Body of pancreas (tissue), 4 donors: ENCODE measurements at regions not wholly inside any gene's neighbourhood (a gene's known extent, or its start where the extent isn't known, plus 50 kb on each side); places are given as distances from the start of the nearest gene placed in this dataset.

ENCODE experiments used
- ATAC-seq: fragments of 150-250 bp; one replicate; pipeline ENCODE4 v1.9.1; 2016
- DNase-seq, 4 donors: peaks; one replicate each; pipeline ENCODE4 v3.0.0-alpha.2; 2019
- H3K27ac ChIP-seq, 4 donors: fragments of 200-600 bp; sonication (generic); 1 replicate in 3 of 4; 2 replicates in 1 of 4; pipeline versions ENCODE4 v1.5.1 to v1.6.1; 2016 to 2019; ENCODE audit warnings: mild to moderate bottlenecking in 1 of 4, mixed read lengths in 1 of 4, moderate library complexity in 1 of 4
- H3K27me3 ChIP-seq, 2 donors: fragments of 200-600 bp; sonication (generic); one replicate each; pipeline ENCODE4 v1.6.0; 2016; ENCODE audit warnings: mild to moderate bottlenecking in 1 of 2
- H3K36me3 ChIP-seq, 2 donors: fragments of 200-600 bp; sonication (generic); replicated peaks in 1 of 2; 2 replicates each; pipeline ENCODE4 v1.5.1; 2016; ENCODE audit warnings: low read depth in 2 of 2; ENCODE audit not compliant: insufficient read depth in 1 of 2
- H3K4me1 ChIP-seq: fragments of 200-600 bp; sonication (generic); one replicate; pipeline ENCODE4 v1.6.0; 2016
- H3K4me3 ChIP-seq, 2 donors: fragments of 200-600 bp; sonication (generic); 1 replicate in 1 of 2; 2 replicates in 1 of 2; pipeline ENCODE4 v1.5.1; 2016 to 2019
- H3K9me3 ChIP-seq, 3 donors: fragments of 200-600 bp; sonication (generic); 1 replicate in 2 of 3; 2 replicates in 1 of 3; pipeline ENCODE4 v1.5.1; 2016
- POLR2A ChIP-seq, 3 donors: fragments of 450-650 bp; IDR thresholded peaks; one replicate each; pipeline ENCODE4 v1.6.1; 2016; ENCODE audit warnings: antibody characterized with exemption in 3 of 3, mild to moderate bottlenecking in 2 of 3
- WGBS, 2 donors: methylation state at CpG; one replicate each; pipeline ENCODE4 v1.1.5; 2017; 5-methylcytosine and 5-hydroxymethylcytosine counted together
- intact Hi-C: fragments of 100-400 bp; cut with DNase I; formaldehyde crosslinking; loops from one replicate; pipeline ENCODE4 v1.15.1; 2023
- TF ChIP-seq, protein P1 (sequence below), 7 experiments: fragments of 450-650 bp in 4 of 7; fragments of 200-600 bp in 3 of 7; sonication (generic) in 3 of 7; IDR thresholded peaks; one replicate each; pipeline ENCODE4 v1.5.1; 2016 to 2019; ENCODE audit warnings: antibody characterized with exemption in 7 of 7

DNA sequence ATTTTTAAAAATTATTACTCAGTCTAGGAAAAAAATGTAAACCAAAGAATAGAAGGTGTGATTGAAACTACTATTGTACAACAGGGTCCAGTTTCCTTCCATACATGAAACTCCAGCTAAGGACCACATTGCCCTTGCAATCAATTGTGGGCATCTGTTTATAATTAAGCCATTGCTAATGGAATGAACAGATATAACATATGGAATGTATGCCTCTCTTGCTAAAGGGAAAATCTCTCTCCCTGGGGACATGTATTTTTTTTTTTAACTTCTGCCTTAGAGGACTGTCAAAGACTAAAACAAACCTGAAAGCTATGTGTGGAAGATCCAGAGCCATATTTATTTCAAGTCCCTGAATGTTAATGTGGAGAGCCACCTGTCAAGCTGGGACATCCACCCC, 336.8 kb upstream of the MANEA start:
- Histone ChIP-seq H3K4me3 (no peak overlapping the region), H3K36me3 (no peaks in the 10 kb centered on the region), H3K27me3 (no peaks in the 10 kb centered on the region), H3K27ac (no peak overlapping the region), H3K9me3 (no peaks in the 10 kb centered on the region), H3K4me1 (no peaks in the 10 kb centered on the region)
- TF ChIP-seq POLR2A (IDR thresholded peaks at IDR 0.05), result no peak
- TF ChIP-seq, protein P1, sequence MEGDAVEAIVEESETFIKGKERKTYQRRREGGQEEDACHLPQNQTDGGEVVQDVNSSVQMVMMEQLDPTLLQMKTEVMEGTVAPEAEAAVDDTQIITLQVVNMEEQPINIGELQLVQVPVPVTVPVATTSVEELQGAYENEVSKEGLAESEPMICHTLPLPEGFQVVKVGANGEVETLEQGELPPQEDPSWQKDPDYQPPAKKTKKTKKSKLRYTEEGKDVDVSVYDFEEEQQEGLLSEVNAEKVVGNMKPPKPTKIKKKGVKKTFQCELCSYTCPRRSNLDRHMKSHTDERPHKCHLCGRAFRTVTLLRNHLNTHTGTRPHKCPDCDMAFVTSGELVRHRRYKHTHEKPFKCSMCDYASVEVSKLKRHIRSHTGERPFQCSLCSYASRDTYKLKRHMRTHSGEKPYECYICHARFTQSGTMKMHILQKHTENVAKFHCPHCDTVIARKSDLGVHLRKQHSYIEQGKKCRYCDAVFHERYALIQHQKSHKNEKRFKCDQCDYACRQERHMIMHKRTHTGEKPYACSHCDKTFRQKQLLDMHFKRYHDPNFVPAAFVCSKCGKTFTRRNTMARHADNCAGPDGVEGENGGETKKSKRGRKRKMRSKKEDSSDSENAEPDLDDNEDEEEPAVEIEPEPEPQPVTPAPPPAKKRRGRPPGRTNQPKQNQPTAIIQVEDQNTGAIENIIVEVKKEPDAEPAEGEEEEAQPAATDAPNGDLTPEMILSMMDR (IDR thresholded peaks at IDR 0.05), result no peak
- ATAC-seq (no peak), DNase-seq (no peak)
- intact Hi-C loops, result no loop called here

DNA sequence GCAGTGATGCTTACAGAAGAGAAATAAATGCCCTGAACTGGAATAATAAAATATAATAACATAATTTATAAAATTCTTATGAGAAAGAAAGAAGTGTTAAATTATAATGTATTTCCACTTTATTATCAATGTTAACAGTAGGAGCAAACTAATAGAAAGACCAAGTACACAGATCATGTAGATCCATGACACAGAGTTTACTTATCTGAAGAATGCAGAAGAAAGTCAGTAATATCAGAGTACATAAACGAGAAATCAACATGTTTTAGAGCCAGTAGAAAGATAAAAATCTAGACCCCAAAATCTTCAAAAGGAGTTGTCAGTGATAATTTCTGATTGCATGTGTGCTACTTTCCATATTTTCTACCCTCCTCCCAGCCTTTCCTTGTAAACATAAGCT, 334.8 kb upstream of the MANEA start:
- intact Hi-C loops, result no loop called here
- ATAC-seq (no peak), DNase-seq (no peak)
- TF ChIP-seq, protein P1 (IDR thresholded peaks at IDR 0.05), result no peak
- TF ChIP-seq POLR2A (IDR thresholded peaks at IDR 0.05), result no peak
- Histone ChIP-seq H3K27me3 (no peaks in the 10 kb centered on the region), H3K9me3 (no peaks in the 10 kb centered on the region), H3K27ac (no peak overlapping the region), H3K36me3 (no peaks in the 10 kb centered on the region), H3K4me3 (no peak overlapping the region), H3K4me1 (no peaks in the 10 kb centered on the region)
- WGBS, 2 donors, result 16 to 28% methylated on average over 1 of the region's 1 CpG

DNA sequence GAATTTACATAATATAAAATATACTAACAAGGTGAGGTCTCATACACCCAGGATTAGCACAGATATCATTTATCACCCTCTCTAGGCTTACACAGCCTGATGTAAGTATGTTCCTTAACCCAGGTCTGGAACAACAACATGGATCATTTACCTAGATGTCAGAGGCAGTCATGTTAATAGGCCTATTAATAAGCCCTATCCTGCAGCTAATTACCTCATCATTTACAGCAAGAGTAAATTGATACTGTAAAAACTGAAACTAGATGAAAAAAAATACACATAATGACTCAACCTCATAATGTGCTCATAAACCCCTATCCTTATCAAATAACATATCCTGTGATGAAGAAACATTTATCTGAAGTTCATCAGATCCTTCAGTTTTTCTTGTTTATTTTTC, 334.3 kb upstream of the MANEA start:
- no peaks in the 10 kb centered on the region for H3K27me3 ChIP-seq
- no peak overlapping the region for H3K27ac ChIP-seq
- intact Hi-C loops, result no loop called here
- no peaks in the 10 kb centered on the region for H3K9me3 ChIP-seq
- H3K36me3 ChIP-seq, result no peaks in the 10 kb centered on the region
- H3K4me1 ChIP-seq, result no peaks in the 10 kb centered on the region
- ATAC-seq, result no peak
- no peak for DNase-seq
- H3K4me3 ChIP-seq, result no peak overlapping the region
- TF ChIP-seq POLR2A (IDR thresholded peaks at IDR 0.05), result no peak
- TF ChIP-seq, protein P1 (IDR thresholded peaks at IDR 0.05), result no peak

DNA sequence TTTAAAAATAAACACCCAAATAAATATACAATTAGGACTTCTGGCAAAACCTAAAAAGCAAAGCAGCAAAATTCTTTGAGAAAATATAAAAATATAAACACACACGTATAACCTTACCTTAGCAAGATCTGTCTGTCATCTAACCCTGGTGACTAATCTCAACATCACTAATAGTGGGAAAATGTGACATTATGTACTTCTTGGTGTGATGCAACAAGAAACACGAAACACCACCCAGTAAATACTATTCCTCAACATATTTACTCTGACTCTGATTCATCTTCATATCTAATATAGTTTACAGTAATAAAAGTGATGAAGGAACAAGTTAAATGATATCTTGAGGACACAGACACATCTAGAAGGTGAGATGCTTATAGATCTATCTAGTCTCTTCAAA, 332.6 kb upstream of the MANEA start:
- H3K27me3 ChIP-seq, result no peaks in the 10 kb centered on the region
- DNase-seq (no peak), ATAC-seq (no peak)
- H3K4me3 ChIP-seq, result no peak overlapping the region
- no peaks in the 10 kb centered on the region for H3K9me3 ChIP-seq
- WGBS, 2 donors, result 36 to 54% methylated on average over 2 of the region's 2 CpGs
- intact Hi-C loops, result no loop called here
- no peaks in the 10 kb centered on the region for H3K36me3 ChIP-seq
- no peaks in the 10 kb centered on the region for H3K4me1 ChIP-seq
- no peak overlapping the region for H3K27ac ChIP-seq
- TF ChIP-seq, protein P1 (IDR thresholded peaks at IDR 0.05), result no peak
- no peak for TF ChIP-seq POLR2A (IDR thresholded peaks at IDR 0.05)

DNA sequence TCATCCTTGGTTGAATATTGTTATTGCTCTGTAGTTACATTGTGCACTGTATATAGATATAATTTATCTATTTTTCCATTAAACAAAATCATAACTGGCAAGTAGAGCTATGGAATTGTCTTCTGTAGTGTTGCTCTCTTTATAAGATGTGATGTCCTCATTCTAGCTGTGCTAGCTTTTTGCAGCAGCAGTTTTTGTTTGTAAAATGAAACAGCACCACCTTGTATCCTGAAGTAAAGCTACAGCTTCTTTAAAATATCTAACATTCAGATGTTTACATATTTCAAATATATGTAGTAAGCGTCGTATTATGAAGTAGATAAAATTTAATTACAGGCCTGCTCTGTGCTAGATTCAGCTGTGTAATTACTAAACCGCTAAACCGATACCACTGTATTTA, 328.8 kb upstream of the MANEA start:
- Histone ChIP-seq H3K36me3 (no peaks in the 10 kb centered on the region), H3K9me3 (no peaks in the 10 kb centered on the region), H3K27me3 (no peaks in the 10 kb centered on the region), H3K27ac (no peak overlapping the region), H3K4me1 (no peaks in the 10 kb centered on the region), H3K4me3 (no peak overlapping the region)
- 76 to 95% methylated on average over 4 of the region's 4 CpGs for WGBS, 2 donors
- no peak for TF ChIP-seq POLR2A (IDR thresholded peaks at IDR 0.05)
- TF ChIP-seq, protein P1 (IDR thresholded peaks at IDR 0.05), result no peak
- intact Hi-C loops, result no loop called here
- DNase-seq, result no peak
- no peak for ATAC-seq
